Pancreas (tissue), 10 donors: ENCODE measurements at regions not wholly inside any gene's neighbourhood (a gene's known extent, or its start where the extent isn't known, plus 50 kb on each side); places are given as distances from the start of the nearest gene placed in this dataset.

ENCODE experiments used
- ATAC-seq, 4 donors: fragments of 200-7000 bp; cut with Tn5 transposase; one replicate each; pipeline versions ENCODE4 v1.8.0 to v1.9.1; 2020; ENCODE audit warnings: mild to moderate bottlenecking in 4 of 4, moderate library complexity in 4 of 4
- DNase-seq, 6 donors: peaks; one replicate each; pipeline ENCODE4 v3.0.0-alpha.2; 2020
- FAIRE-seq: peaks from 2 replicates; lab custom pipeline; 2012; peaks lifted over from hg19 to GRCh38; lab: Jason Lieb, UNC
- H3K27ac ChIP-seq, 4 donors: fragments of 200-600 bp; sonication (generic); 1 replicate in 3 of 4; 2 replicates in 1 of 4; pipeline versions ENCODE4 v1.5.0 to v1.8.0; 2020
- H3K27me3 ChIP-seq, 4 donors: fragments of 200-600 bp; one replicate each; pipeline ENCODE4 v1.8.0; 2021
- H3K36me3 ChIP-seq, 3 donors: fragments of 200-600 bp; sonication (generic) in 1 of 3; one replicate each; pipeline versions ENCODE4 v1.5.0 to v1.8.0; 2020 to 2021
- H3K4me1 ChIP-seq, 3 donors: fragments of 200-600 bp; one replicate each; pipeline ENCODE4 v1.8.0; 2021
- H3K4me3 ChIP-seq, 4 donors: fragments of 200-600 bp; sonication (generic) in 2 of 4; one replicate each; pipeline versions ENCODE4 v1.5.0 to v1.8.0; 2020 to 2021
- H3K9me3 ChIP-seq, 4 donors: fragments of 200-600 bp; one replicate each; pipeline ENCODE4 v1.8.0; 2021
- CTCF ChIP-seq, 4 donors: fragments of 200-600 bp; sonication (generic) in 3 of 4; IDR thresholded peaks; one replicate each; pipeline versions ENCODE4 v1.5.0 to v1.8.0; 2021; ENCODE audit warnings: antibody characterized with exemption in 4 of 4
- WGBS, 2 donors: extraction: QIAGEN DNeasy Blood & Tissue Kit; methylation state at CpG; one replicate each; pipeline ENCODE4 v1.1.7; 2013; 5-methylcytosine and 5-hydroxymethylcytosine counted together
- intact Hi-C, 3 donors: fragments of 100-400 bp; cut with DNase I; formaldehyde crosslinking; loops; one replicate each; pipeline versions ENCODE4 v1.11.1 to v1.14.2; 2022
- donor health status: healthy with polysubstance abuse.
- donor health status: DM: no; HTN: no; CAD: no; lungs with moderate emphysema.
- donor health status: DM: no; HTN: no; CAD: no.
- donor health status: control.
- donor health status: control.
- donor health status: Bipolar disorder and iron deficiency.
- donor health status: DM: yes; HTN: yes; CAD: no.
- donor health status: DM: no; HTN: no; CAD: no.
- donor health status: DM: no; HTN: no; CAD: no.
- donor health status: DM: yes; HTN: yes; CAD: no.

GRCh38 chr2:67085146-67085545 lies 312.0 kb upstream of the ETAA1 start:
- Histone ChIP-seq H3K27me3 (no peaks in the 10 kb centered on the region), H3K4me1 (peaks cover 0 to 6% (median under 1%) of the 10 kb centered on the region in 3 donors), H3K36me3 (no peaks in the 10 kb centered on the region), H3K4me3 (no peak overlapping the region), H3K27ac (no peak overlapping the region), H3K9me3 (no peaks in the 10 kb centered on the region)
- WGBS, 2 donors = 92 to 93% methylated on average over 4 of the region's 4 CpGs
- DNase-seq = no peak
- no peak for FAIRE-seq
- intact Hi-C loops = no loop called here
- ATAC-seq = no peak
- TF ChIP-seq CTCF (IDR thresholded peaks at IDR 0.05) = no peak

DNA sequence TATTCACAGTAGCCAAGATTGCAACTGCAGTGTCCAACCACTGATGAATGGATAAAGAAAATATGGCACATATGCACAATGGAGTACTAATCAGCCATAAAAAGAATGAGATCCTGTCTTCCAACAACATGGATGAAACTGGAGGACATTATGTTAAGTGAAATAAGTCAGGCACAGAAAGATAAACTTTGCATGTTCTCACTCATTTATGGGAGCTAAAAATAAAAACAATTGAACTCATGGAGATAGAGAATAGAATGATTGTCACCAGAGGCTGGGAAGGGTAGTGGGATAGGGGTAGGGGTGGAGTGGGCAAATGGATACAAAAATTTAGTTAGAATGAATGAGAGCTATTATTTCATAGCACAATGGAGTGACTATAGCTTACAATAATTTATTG lies 305.5 kb upstream of the ETAA1 start:
- Histone ChIP-seq H3K9me3 (no peaks in the 10 kb centered on the region), H3K27ac (no peak overlapping the region), H3K4me1 (peaks cover 0 to 4% (median 0%) of the 10 kb centered on the region in 3 donors), H3K36me3 (no peaks in the 10 kb centered on the region), H3K4me3 (no peak overlapping the region), H3K27me3 (no peaks in the 10 kb centered on the region)
- TF ChIP-seq CTCF (IDR thresholded peaks at IDR 0.05) = no peak
- ATAC-seq = no peak
- no peak for DNase-seq
- FAIRE-seq = no peak
- intact Hi-C loops = no loop called here

- no peak for DNase-seq
- 82 to 85% methylated on average over 7 of the region's 7 CpGs for WGBS, 2 donors
- Histone ChIP-seq H3K36me3 (no peaks in the 10 kb centered on the region), H3K27ac (no peak overlapping the region), H3K4me1 (peaks cover 0 to 3% (median 0%) of the 10 kb centered on the region in 3 donors), H3K4me3 (no peak overlapping the region), H3K9me3 (no peaks in the 10 kb centered on the region), H3K27me3 (no peaks in the 10 kb centered on the region)
- no peak for TF ChIP-seq CTCF (IDR thresholded peaks at IDR 0.05)
- intact Hi-C loops = no loop called here
- ATAC-seq = no peak
- FAIRE-seq = no peak
Observed at GRCh38 chr2:67095121-67095520, 302.0 kb upstream of the ETAA1 start.

GRCh38 chr2:67096886-67097285 lies 300.2 kb upstream of the ETAA1 start:
- Histone ChIP-seq H3K36me3 (no peaks in the 10 kb centered on the region), H3K9me3 (no peaks in the 10 kb centered on the region), H3K4me3 (no peak overlapping the region), H3K27ac (no peak overlapping the region), H3K4me1 (no peaks in the 10 kb centered on the region), H3K27me3 (no peaks in the 10 kb centered on the region)
- FAIRE-seq (no peak), DNase-seq (no peak), ATAC-seq (no peak)
- intact Hi-C loops = no loop called here
- TF ChIP-seq CTCF (IDR thresholded peaks at IDR 0.05) = no peak

DNA sequence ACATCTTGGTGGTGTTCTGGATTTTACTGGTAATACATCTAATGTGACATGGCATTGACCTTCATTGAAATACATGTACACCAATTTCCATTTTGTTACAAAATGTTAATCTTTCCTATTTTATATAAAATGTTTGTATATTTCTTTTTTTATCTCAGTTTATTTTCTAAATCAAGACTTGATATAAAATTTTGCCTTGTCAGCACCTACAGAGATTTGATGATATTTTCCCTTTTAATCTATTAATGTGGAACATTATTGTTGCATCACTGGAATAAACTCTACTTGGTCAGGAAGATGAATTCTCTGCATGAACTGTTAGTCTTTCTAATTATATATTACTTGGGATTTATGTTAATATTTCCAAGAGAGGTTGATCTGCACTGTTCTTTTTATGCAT lies 294.0 kb upstream of the ETAA1 start:
- Histone ChIP-seq H3K4me1 (no peaks in the 10 kb centered on the region), H3K27me3 (no peaks in the 10 kb centered on the region), H3K4me3 (no peak overlapping the region), H3K27ac (no peak overlapping the region), H3K9me3 (peaks cover 0 to 8% (median 0%) of the 10 kb centered on the region in 4 donors), H3K36me3 (no peaks in the 10 kb centered on the region)
- ATAC-seq = no peak
- intact Hi-C loops = no loop called here
- no peak for FAIRE-seq
- no peak for DNase-seq
- TF ChIP-seq CTCF (IDR thresholded peaks at IDR 0.05) = no peak
